Breast epithelium (tissue), 3 donors: ENCODE measurements at regions not wholly inside any gene's neighbourhood (a gene's known extent, or its start where the extent isn't known, plus 50 kb on each side); places are given as distances from the start of the nearest gene placed in this dataset.

Experiments used
- POLR2A ChIP-seq: fragments of 450-650 bp; IDR thresholded peaks from one replicate; pipeline ENCODE4 v1.6.1; 2016; ENCODE audit warnings: antibody characterized with exemption, mild to moderate bottlenecking, moderate library complexity
- TF ChIP-seq, protein P1 (sequence below), 3 donors: fragments of 450-650 bp; IDR thresholded peaks; one replicate each; pipeline ENCODE4 v1.5.1; 2016 to 2017; ENCODE audit warnings: antibody characterized with exemption in 3 of 3, mild to moderate bottlenecking in 3 of 3, moderate library complexity in 3 of 3

DNA sequence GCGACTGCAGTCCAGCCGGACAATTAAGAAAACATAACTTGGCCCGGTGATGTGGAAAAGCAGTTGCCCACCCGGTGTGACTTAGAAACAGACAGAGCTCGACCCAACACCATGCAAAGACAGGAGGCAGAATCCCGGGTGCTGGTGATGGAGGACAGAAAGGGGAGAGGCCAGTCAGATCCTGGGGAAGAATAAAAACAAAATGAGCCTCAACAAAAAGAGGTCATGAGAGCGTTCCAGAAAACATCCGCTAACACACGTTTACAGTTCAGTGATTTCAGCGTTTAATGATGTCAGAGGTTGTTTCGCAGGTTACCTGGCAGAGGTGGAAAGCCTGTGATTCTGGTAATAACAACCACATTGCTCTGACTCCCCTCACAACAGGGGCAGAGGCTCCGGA, 111.9 kb downstream of the OSR1 start:
- TF ChIP-seq, protein P1, sequence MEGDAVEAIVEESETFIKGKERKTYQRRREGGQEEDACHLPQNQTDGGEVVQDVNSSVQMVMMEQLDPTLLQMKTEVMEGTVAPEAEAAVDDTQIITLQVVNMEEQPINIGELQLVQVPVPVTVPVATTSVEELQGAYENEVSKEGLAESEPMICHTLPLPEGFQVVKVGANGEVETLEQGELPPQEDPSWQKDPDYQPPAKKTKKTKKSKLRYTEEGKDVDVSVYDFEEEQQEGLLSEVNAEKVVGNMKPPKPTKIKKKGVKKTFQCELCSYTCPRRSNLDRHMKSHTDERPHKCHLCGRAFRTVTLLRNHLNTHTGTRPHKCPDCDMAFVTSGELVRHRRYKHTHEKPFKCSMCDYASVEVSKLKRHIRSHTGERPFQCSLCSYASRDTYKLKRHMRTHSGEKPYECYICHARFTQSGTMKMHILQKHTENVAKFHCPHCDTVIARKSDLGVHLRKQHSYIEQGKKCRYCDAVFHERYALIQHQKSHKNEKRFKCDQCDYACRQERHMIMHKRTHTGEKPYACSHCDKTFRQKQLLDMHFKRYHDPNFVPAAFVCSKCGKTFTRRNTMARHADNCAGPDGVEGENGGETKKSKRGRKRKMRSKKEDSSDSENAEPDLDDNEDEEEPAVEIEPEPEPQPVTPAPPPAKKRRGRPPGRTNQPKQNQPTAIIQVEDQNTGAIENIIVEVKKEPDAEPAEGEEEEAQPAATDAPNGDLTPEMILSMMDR (IDR thresholded peaks at IDR 0.05): no peak
- no peak for TF ChIP-seq POLR2A
